ENCODE measurements at regions not wholly inside any gene's neighbourhood (a gene's known extent, or its start where the extent isn't known, plus 50 kb on each side); places are given as distances from the start of the nearest gene placed in this dataset.

- Histone ChIP-seq H3K4me3 (ENCODE audit: low read depth, low read length) (no peak overlapping the region), H3K9me3 (ENCODE audit: control insufficient read depth, insufficient read depth, low read depth, low read length) (no peaks in the 10 kb centered on the region), H3K36me3 (ENCODE audit: control insufficient read depth in 2 of 2, insufficient read depth in 1 of 2, low read length in 2 of 2) (no peaks in the 10 kb centered on the region), H3K27ac (ENCODE audit: extremely low read depth, low read depth, low read length) (no peak overlapping the region), H3K4me1 (ENCODE audit: control insufficient read depth, insufficient read depth, low read length) (no peaks in the 10 kb centered on the region)
- ChIA-PET POLR2A (no interaction called here), CTCF (no interaction called here)
- no peak for TF ChIP-seq ZNF529 (tag by site-specific recombination; IDR thresholded peaks at IDR 0.05; ENCODE audit: insufficient replicate concordance)
- TF ChIP-seq ZNF785 (tag by site-specific recombination; IDR thresholded peaks at IDR 0.05) = no peak
- no peak for TF ChIP-seq BCL6B (tag by site-specific recombination; IDR thresholded peaks at IDR 0.05)
- TF ChIP-seq ZNF623 (tag by site-specific recombination; IDR thresholded peaks at IDR 0.05) = no peak
- TF ChIP-seq ZNF132 (tag by site-specific recombination; IDR thresholded peaks at IDR 0.05; ENCODE audit: borderline replicate concordance) = no peak
- TF ChIP-seq ZXDB (tag by site-specific recombination; IDR thresholded peaks at IDR 0.05) = no peak
- no peak for TF ChIP-seq GLIS1 (tag by site-specific recombination; IDR thresholded peaks at IDR 0.05)
- no peak for TF ChIP-seq ZNF776 (tag by site-specific recombination; IDR thresholded peaks at IDR 0.05; ENCODE audit: borderline replicate concordance)
- TF ChIP-seq ZNF521 (tag by site-specific recombination; IDR thresholded peaks at IDR 0.05) = no peak
- TF ChIP-seq ZNF426 (tag by site-specific recombination; IDR thresholded peaks at IDR 0.05) = no peak
- no peak for TF ChIP-seq ZNF335 (tag by site-specific recombination; conservative IDR thresholded peaks at IDR 0.05)
- TF ChIP-seq ZFP69B (tag by site-specific recombination; IDR thresholded peaks at IDR 0.05) = no peak
- no peak for TF ChIP-seq ZNF514 (tag by site-specific recombination; IDR thresholded peaks at IDR 0.05)
These were observed 354.5 kb upstream of the NBEA start for GRCh38 chr13:34587576-34587975.

GRCh38 chr13:34588362-34588761 lies 353.7 kb upstream of the NBEA start:
- H3K4me1 ChIP-seq (ENCODE audit: control insufficient read depth, insufficient read depth, low read length) = no peaks in the 10 kb centered on the region
- H3K4me3 ChIP-seq (ENCODE audit: low read depth, low read length) = no peak overlapping the region
- H3K9me3 ChIP-seq (ENCODE audit: control insufficient read depth, insufficient read depth, low read depth, low read length) = no peaks in the 10 kb centered on the region
- H3K36me3 ChIP-seq (ENCODE audit: control insufficient read depth in 2 of 2, insufficient read depth in 1 of 2, low read length in 2 of 2) = no peaks in the 10 kb centered on the region
- H3K27ac ChIP-seq (ENCODE audit: extremely low read depth, low read depth, low read length) = no peak overlapping the region
- ChIA-PET CTCF (no interaction called here), POLR2A (no interaction called here)
- TF ChIP-seq ZNF580 (tag by site-specific recombination; IDR thresholded peaks at IDR 0.05) = no peak
- no peak for TF ChIP-seq ZNF146 (tag by site-specific recombination; IDR thresholded peaks at IDR 0.05)
- TF ChIP-seq ZNF529 (tag by site-specific recombination; IDR thresholded peaks at IDR 0.05; ENCODE audit: insufficient replicate concordance) = no peak
- TF ChIP-seq SCRT2 (tag by site-specific recombination; IDR thresholded peaks at IDR 0.05) = no peak
- no peak for TF ChIP-seq REST (tag by site-specific recombination; IDR thresholded peaks at IDR 0.05)
- TF ChIP-seq ZNF132 (tag by site-specific recombination; IDR thresholded peaks at IDR 0.05; ENCODE audit: borderline replicate concordance) = no peak
- no peak for TF ChIP-seq GLIS1 (tag by site-specific recombination; IDR thresholded peaks at IDR 0.05)
- no peak for TF ChIP-seq ZNF10 (tag by site-specific recombination; IDR thresholded peaks at IDR 0.05)
- TF ChIP-seq ZNF350 (tag by site-specific recombination; IDR thresholded peaks at IDR 0.05) = no peak
- TF ChIP-seq WT1 (tag by site-specific recombination; IDR thresholded peaks at IDR 0.05) = no peak
- TF ChIP-seq GLIS2 (tag by site-specific recombination; IDR thresholded peaks at IDR 0.05) = no peak
- TF ChIP-seq ZNF549 (tag by site-specific recombination; IDR thresholded peaks at IDR 0.05) = no peak
- no peak for TF ChIP-seq BCL6B (tag by site-specific recombination; IDR thresholded peaks at IDR 0.05)
- TF ChIP-seq ZNF585B (tag by site-specific recombination; IDR thresholded peaks at IDR 0.05) = no peak
- TF ChIP-seq ZNF311 (tag by site-specific recombination; IDR thresholded peaks at IDR 0.05; ENCODE audit: borderline replicate concordance) = no peak
- TF ChIP-seq ZNF280C (tag by site-specific recombination; IDR thresholded peaks at IDR 0.05) = no peak
